Hepatocyte (in vitro differentiated cells): ENCODE measurements at regions not wholly inside any gene's neighbourhood (a gene's known extent, or its start where the extent isn't known, plus 50 kb on each side); places are given as distances from the start of the nearest gene placed in this dataset. TPM values are rescaled to one million over a fixed set of nuclear protein-coding genes. Genes with fewer than 3 reads are reported as not detected.

Experiments used
- small RNA-seq: library from RNA; depleted of rRNA; stranded (forward); fragments of <200 nt; gene quantifications from one replicate; pipeline ENCODE3, GENCODE V24; 2014

Small RNAs in the stretch of these regions (small RNA-seq; reads per million reads assigned to genes)
- gene RN7SL35P: not detected
- gene SNRPBP1: not detected
